ENCODE measurements at regions not wholly inside any gene's neighbourhood (a gene's known extent, or its start where the extent isn't known, plus 50 kb on each side); places are given as distances from the start of the nearest gene placed in this dataset.

DNA sequence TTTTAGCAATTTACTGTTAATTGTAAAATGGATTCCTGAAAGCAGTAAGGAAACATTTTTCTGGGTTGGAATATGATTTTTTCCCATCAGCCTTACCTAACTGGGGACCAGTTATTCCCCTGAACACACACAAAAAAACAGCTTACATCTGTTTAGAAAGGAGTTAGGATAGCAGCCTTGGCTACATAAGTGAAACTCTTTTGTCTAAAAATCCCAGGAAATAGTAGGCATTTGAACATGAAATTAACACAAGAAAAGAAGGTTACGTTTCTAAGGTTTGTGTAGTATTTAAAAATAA lies 696.2 kb upstream of the MARCKS start:
- no peaks in the 10 kb centered on the region for H3K27me3 ChIP-seq (ENCODE audit: control insufficient read depth in 2 of 2, insufficient read depth in 2 of 2, low read length in 2 of 2)
- H4K20me1 ChIP-seq (replicated peaks; ENCODE audit: control insufficient read depth, extremely low read depth, insufficient read depth, low read length): no peaks in the 10 kb centered on the region
- TF ChIP-seq POLR2A (IDR thresholded peaks at IDR 0.05; ENCODE audit: low read depth, low read length) (no peak), POLR2AphosphoS5 (IDR thresholded peaks at IDR 0.05; ENCODE audit: insufficient read depth, low read depth, low read length) (no peak), MYC (IDR thresholded peaks at IDR 0.05; ENCODE audit: low read depth, low read length) (no peak), FOS (IDR thresholded peaks at IDR 0.05; ENCODE audit: borderline replicate concordance, insufficient read depth, low read length) (no peak), JUN (IDR thresholded peaks at IDR 0.05; ENCODE audit: borderline replicate concordance, insufficient read depth, insufficient read length, low read depth) (no peak), EZH2 (IDR thresholded peaks at IDR 0.05; ENCODE audit: borderline replicate concordance, low read depth, low read length, severe bottlenecking) (no peak), GATA2 (IDR thresholded peaks at IDR 0.05; ENCODE audit: insufficient read depth, insufficient read length, low read depth, low read length) (no peak), CTCF (IDR thresholded peaks at IDR 0.05; ENCODE audit: extremely low read depth in 1 of 2, insufficient read depth in 1 of 2, low read depth in 1 of 2, low read length in 2 of 2) (no peak)
- TF ChIP-seq, protein P1, sequence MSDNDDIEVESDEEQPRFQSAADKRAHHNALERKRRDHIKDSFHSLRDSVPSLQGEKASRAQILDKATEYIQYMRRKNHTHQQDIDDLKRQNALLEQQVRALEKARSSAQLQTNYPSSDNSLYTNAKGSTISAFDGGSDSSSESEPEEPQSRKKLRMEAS (IDR thresholded peaks at IDR 0.05; ENCODE audit: insufficient read depth, insufficient read length): no peak
- BruUV-seq (replicated peaks): no TSS peak
- intact Hi-C loops (cut with micrococcal nuclease): no loop called here
- FAIRE-seq: no peak
- no peak overlapping the region for H2AFZ ChIP-seq (ENCODE audit: low read depth, low read length)
- ChIA-PET CTCF (interaction anchor here (1.6 kb wide), 1 partner anchor 11 kb away, joined by 5 read pairs; no protein-coding TSS in a partner anchor), POLR2A (no interaction called here)
- H3K9me1 ChIP-seq (replicated peaks; ENCODE audit: control insufficient read depth, extremely low read depth, insufficient read depth, low read length): no peaks in the 10 kb centered on the region
- no peak overlapping the region for H3K4me3 ChIP-seq (replicated peaks in 1 of 3; ENCODE audit: insufficient read depth in 1 of 3, low read depth in 1 of 3, low read length in 3 of 3)
- no peak overlapping the region for H3K4me2 ChIP-seq (ENCODE audit: insufficient read depth, low read length)
- H3K9me3 ChIP-seq (replicated peaks; ENCODE audit: control insufficient read depth, insufficient read depth, low read length): no peaks in the 10 kb centered on the region
- H3K27ac ChIP-seq (ENCODE audit: insufficient read depth, low read depth, low read length): no peak overlapping the region
- H3K36me3 ChIP-seq (ENCODE audit: control insufficient read depth in 2 of 2, extremely low read depth in 1 of 2, insufficient read depth in 2 of 2, low read length in 2 of 2): no peaks in the 10 kb centered on the region
- dilution Hi-C loops (cut with MboI; ENCODE audit: extremely low pct_ligation_motif_present, low sequenced_read_pairs): no loop called here
- H3K79me2 ChIP-seq (ENCODE audit: control insufficient read depth, insufficient read depth, low read length): no peaks in the 10 kb centered on the region
- no peaks in the 10 kb centered on the region for H3K4me1 ChIP-seq (ENCODE audit: control insufficient read depth, extremely low read depth, insufficient read depth, low read length)
- DNase-seq (ENCODE audit: low read depth, low spot score): no peak
- H3K9ac ChIP-seq (replicated peaks; ENCODE audit: extremely low read depth, insufficient read depth, low read length): no peak overlapping the region

Measured in endothelial cell of umbilical vein (primary cell).